ENCODE measurements at regions not wholly inside any gene's neighbourhood (a gene's known extent, or its start where the extent isn't known, plus 50 kb on each side); places are given as distances from the start of the nearest gene placed in this dataset.
"Not testable (repeated sequence)": the region's sequence is repeated elsewhere in the genome, so short reads cannot be mapped to it uniquely, and the experiment has no call there.

- no peak for DNase-seq
These were observed 722.2 kb downstream of the TMEM121 start for GRCh38 chr14:106248321-106249192.

- DNase-seq, result not testable (repeated sequence)
These were observed 727.6 kb downstream of the TMEM121 start for GRCh38 chr14:106253995-106254394.

- not testable (repeated sequence) for DNase-seq
These were observed 731.2 kb downstream of the TMEM121 start for GRCh38 chr14:106257569-106257994.

- no peak for DNase-seq
These were observed 741.8 kb downstream of the TMEM121 start for GRCh38 chr14:106268013-106268727.

GRCh38 chr14:106269029-106269428 lies 742.6 kb downstream of the TMEM121 start:
- no peak for DNase-seq

GRCh38 chr14:106269451-106270204 lies 743.2 kb downstream of the TMEM121 start:
- DNase-seq, result no peak

GRCh38 chr14:106270476-106271121 lies 744.2 kb downstream of the TMEM121 start:
- not testable (repeated sequence) for DNase-seq

- DNase-seq, result no peak
These were observed 750.2 kb downstream of the TMEM121 start for GRCh38 chr14:106276326-106277267.

- DNase-seq, result no peak
These were observed 751.1 kb downstream of the TMEM121 start for GRCh38 chr14:106277503-106277902.

GRCh38 chr14:106280876-106281275 lies 754.5 kb downstream of the TMEM121 start:
- DNase-seq, result no peak

GRCh38 chr14:106286697-106287290 lies 760.4 kb downstream of the TMEM121 start:
- DNase-seq, result no peak

- DNase-seq, result no peak
These were observed 761.1 kb downstream of the TMEM121 start for GRCh38 chr14:106287506-106287905.

- DNase-seq, result no peak
These were observed 765.2 kb downstream of the TMEM121 start for GRCh38 chr14:106291626-106292025.

- no peak for DNase-seq
These were observed 767.9 kb downstream of the TMEM121 start for GRCh38 chr14:106294324-106294723.

GRCh38 chr14:106300951-106301510 lies 774.6 kb downstream of the TMEM121 start:
- not testable (repeated sequence) for DNase-seq

GRCh38 chr14:106301609-106302008 lies 775.2 kb downstream of the TMEM121 start:
- DNase-seq, result not testable (repeated sequence)

- no peak for DNase-seq
These were observed 776.3 kb downstream of the TMEM121 start for GRCh38 chr14:106302661-106303060.

- no peak for DNase-seq
These were observed 777.9 kb downstream of the TMEM121 start for GRCh38 chr14:106304271-106304670.

GRCh38 chr14:106308839-106309389 lies 782.5 kb downstream of the TMEM121 start:
- no peak for DNase-seq

GRCh38 chr14:106309423-106309822 lies 783.0 kb downstream of the TMEM121 start:
- DNase-seq, result no peak

Data from NCI-H524 treated with DMSO at 0.1 percent for 48 hours (cell line).